Umbilical cord (tissue), 1 donor: ENCODE measurements at regions not wholly inside any gene's neighbourhood (a gene's known extent, or its start where the extent isn't known, plus 50 kb on each side); places are given as distances from the start of the nearest gene placed in this dataset.
"Not testable (repeated sequence)": the region's sequence is repeated elsewhere in the genome, so short reads cannot be mapped to it uniquely, and the experiment has no call there.

Experiments used
- DNase-seq: peaks from one replicate; pipeline ENCODE4 v3.0.0-alpha.2; 2015; ENCODE audit warnings: low spot score

DNA sequence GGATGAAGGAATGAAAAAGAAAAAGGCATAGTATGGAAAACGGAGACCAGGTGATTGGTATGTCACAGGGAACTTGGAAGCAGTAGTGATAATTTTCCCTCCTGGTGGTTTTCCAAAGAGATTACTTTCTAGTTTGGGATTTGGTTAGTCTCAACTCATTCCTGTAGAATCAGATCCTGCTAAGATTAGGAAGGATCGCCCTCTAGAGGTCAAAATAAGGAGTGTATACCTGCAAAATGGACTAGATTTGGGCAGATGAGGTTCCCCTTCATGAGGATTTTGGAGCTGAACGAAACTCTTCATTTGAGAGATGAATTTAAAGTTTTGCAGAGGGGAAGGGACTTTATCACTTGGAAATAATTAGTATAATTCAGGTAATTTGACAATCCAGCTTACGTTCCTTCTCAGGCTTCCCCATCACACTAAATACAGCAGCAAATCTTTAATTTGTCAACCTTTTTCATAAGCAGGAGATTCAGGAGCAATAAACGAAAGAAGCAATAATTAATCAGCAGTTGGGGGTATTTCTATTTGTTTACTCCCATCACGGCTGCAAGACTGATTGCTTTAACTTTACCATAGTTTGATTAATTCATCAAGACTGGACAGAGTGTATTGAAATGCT is 65.2 kb downstream of the CCDC195 start:
- DNase-seq, result peak; percentile 67

- not testable (repeated sequence) for DNase-seq
These were observed 62.5 kb upstream of the CUL3 start for GRCh38 chr2:224647684-224648083.

DNA sequence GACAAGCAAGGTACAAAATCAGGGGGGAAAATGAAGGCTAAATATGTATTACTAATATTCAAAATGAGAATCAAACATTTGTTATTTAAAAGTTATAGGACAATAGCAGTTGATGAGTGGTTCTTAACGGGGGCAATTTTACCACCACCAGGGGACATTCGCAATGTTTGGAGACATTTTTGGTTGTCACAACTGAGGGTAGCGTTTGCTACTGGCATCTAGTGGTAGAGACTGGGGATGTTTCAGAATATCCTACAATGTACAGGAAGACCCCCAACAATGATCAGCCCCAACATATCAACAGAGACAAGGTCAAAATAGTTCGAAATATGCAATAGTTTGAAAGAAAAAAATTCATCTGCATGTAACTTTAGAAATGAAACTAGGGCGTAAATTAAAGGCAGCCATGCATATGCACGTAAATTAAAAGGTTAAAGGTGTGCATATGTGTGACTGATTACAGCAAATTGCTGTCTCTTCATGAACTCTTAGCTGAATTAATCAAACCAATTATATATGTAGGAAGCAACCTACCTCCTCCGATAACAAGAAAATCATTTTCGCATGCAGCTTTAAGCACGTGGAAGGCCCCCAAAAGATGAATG is 61.2 kb upstream of the CUL3 start:
- DNase-seq, result no peak

GRCh38 chr2:224645722-224646121 is 60.6 kb upstream of the CUL3 start:
- no peak for DNase-seq

DNA sequence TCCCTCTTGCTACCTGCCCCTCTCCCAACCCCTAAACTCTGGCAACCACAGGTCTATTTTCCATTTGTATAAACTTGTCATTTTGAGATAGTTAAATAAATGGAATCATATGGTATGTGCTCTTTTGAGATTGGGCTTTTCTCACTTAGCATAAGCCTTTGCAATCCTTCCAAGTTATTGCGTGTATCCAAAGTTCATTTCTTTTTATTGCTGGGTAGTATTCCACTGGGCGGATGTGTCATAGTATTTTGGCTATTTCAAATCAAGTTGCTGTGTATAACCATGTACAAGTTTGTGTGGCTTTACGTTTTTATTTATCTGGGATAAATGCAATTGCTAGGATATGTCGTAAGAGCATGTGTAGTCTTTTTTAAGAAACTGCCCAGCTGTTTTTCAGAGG is 55.5 kb upstream of the CUL3 start:
- DNase-seq, result no peak

GRCh38 chr2:224638301-224638823 is 53.2 kb upstream of the CUL3 start:
- DNase-seq, result no peak
